H9 (cell line): ENCODE measurements at regions not wholly inside any gene's neighbourhood (a gene's known extent, or its start where the extent isn't known, plus 50 kb on each side); places are given as distances from the start of the nearest gene placed in this dataset.

ENCODE experiments used
- DNase-seq: peaks from one replicate; pipeline ENCODE4 v3.0.0-alpha.2; 2017
- H2AFZ ChIP-seq: one replicate; pipeline ENCODE4 v1.6.1; 2013; ENCODE audit warnings: mild to moderate bottlenecking, low read length, control low read depth, moderate library complexity
- H2AK5ac ChIP-seq: 2 replicates; pipeline ENCODE4 v1.6.1; 2013; ENCODE audit warnings: low read length, control low read depth, mixed read lengths; ENCODE audit not compliant: insufficient read length
- H2BK120ac ChIP-seq: one replicate; pipeline ENCODE4 v1.6.1; 2013; ENCODE audit warnings: low read depth, mild to moderate bottlenecking, low read length, control low read depth, inconsistent platforms; ENCODE audit not compliant: poor library complexity, severe bottlenecking
- H2BK12ac ChIP-seq: 2 replicates; pipeline ENCODE4 v1.6.1; 2013; ENCODE audit warnings: low read length, control low read depth, mixed read lengths, low read depth; ENCODE audit not compliant: insufficient read length
- H2BK15ac ChIP-seq: 2 replicates; pipeline ENCODE4 v1.6.1; 2013; ENCODE audit warnings: low read depth, low read length, control low read depth
- H2BK20ac ChIP-seq: one replicate; pipeline ENCODE4 v1.6.1; 2013; ENCODE audit warnings: low read depth, mild to moderate bottlenecking, low read length, control low read depth, inconsistent platforms; ENCODE audit not compliant: poor library complexity, severe bottlenecking
- H2BK5ac ChIP-seq: 2 replicates; pipeline ENCODE4 v1.6.1; 2013; ENCODE audit warnings: low read length, control low read depth, mixed read lengths; ENCODE audit not compliant: insufficient read length
- H3K14ac ChIP-seq: 2 replicates; pipeline ENCODE4 v1.6.1; 2013; ENCODE audit warnings: low read length, control low read depth; ENCODE audit not compliant: insufficient read depth
- H3K18ac ChIP-seq: 2 replicates; pipeline ENCODE4 v1.6.1; 2013; ENCODE audit warnings: low read depth, mild to moderate bottlenecking, mixed read lengths, low read length, control low read depth; ENCODE audit not compliant: insufficient read length
- H3K23ac ChIP-seq: 2 replicates; pipeline ENCODE4 v1.6.1; 2013; ENCODE audit warnings: low read length, control low read depth, mixed read lengths, low read depth; ENCODE audit not compliant: insufficient read length
- H3K23me2 ChIP-seq: 2 replicates; pipeline ENCODE4 v1.6.1; 2013; ENCODE audit warnings: low read depth, mild to moderate bottlenecking, mixed read lengths, low read length, control low read depth; ENCODE audit not compliant: insufficient read length, poor library complexity, severe bottlenecking
- H3K27ac ChIP-seq: 2 replicates; pipeline ENCODE4 v1.5.1; 2013; ENCODE audit warnings: low read length, control low read depth, mixed read lengths, low read depth; ENCODE audit not compliant: insufficient read length
- H3K27me3 ChIP-seq: 2 replicates; pipeline ENCODE4 v1.6.1; 2013; ENCODE audit warnings: low read length, control low read depth, inconsistent platforms; ENCODE audit not compliant: insufficient read depth
- H3K4ac ChIP-seq: 2 replicates; pipeline ENCODE4 v1.6.1; 2013; ENCODE audit warnings: low read depth, mild to moderate bottlenecking, control low read depth, inconsistent platforms, low read length, moderate library complexity
- H3K4me1 ChIP-seq: 2 replicates; pipeline ENCODE4 v1.6.1; 2013; ENCODE audit warnings: low read length, control low read depth, inconsistent platforms; ENCODE audit not compliant: insufficient read depth
- H3K4me2 ChIP-seq: 2 replicates; pipeline ENCODE4 v1.6.1; 2013; ENCODE audit warnings: low read length, control low read depth, mixed read lengths; ENCODE audit not compliant: insufficient read length, insufficient read depth
- H3K56ac ChIP-seq: 2 replicates; pipeline ENCODE4 v1.6.1; 2013; ENCODE audit warnings: low read depth, mild to moderate bottlenecking, mixed read lengths, low read length, control low read depth; ENCODE audit not compliant: insufficient read length
- H3K79me1 ChIP-seq: 2 replicates; pipeline ENCODE4 v1.6.1; 2013; ENCODE audit warnings: low read depth, mild to moderate bottlenecking, moderate library complexity, low read length, control low read depth, inconsistent platforms; ENCODE audit not compliant: insufficient read depth, poor library complexity, severe bottlenecking
- H3K79me2 ChIP-seq: 2 replicates; pipeline ENCODE4 v1.6.1; 2013; ENCODE audit warnings: low read length, control low read depth, inconsistent platforms; ENCODE audit not compliant: insufficient read depth
- H3K9ac ChIP-seq: 2 replicates; pipeline ENCODE4 v1.6.1; 2013; ENCODE audit warnings: low read length, control low read depth, mixed read lengths; ENCODE audit not compliant: insufficient read length; ENCODE audit errors: extremely low read depth
- H3K9me3 ChIP-seq: one replicate; pipeline ENCODE4 v1.6.1; 2013; ENCODE audit warnings: low read depth, low read length, inconsistent platforms; ENCODE audit not compliant: control insufficient read depth
- H3T11ph ChIP-seq: one replicate; pipeline ENCODE4 v1.6.1; 2013; ENCODE audit warnings: mild to moderate bottlenecking, low read length, control low read depth, inconsistent platforms
- H4K20me1 ChIP-seq: one replicate; pipeline ENCODE4 v1.6.1; 2013; ENCODE audit not compliant: control insufficient read depth, insufficient read length, insufficient read depth
- H4K5ac ChIP-seq: 2 replicates; pipeline ENCODE4 v1.6.1; 2013; ENCODE audit warnings: low read depth, mild to moderate bottlenecking, mixed read lengths, low read length, control low read depth; ENCODE audit not compliant: insufficient read length
- H4K8ac ChIP-seq: replicated peaks from 2 replicates; pipeline ENCODE4 v1.6.1; 2013; ENCODE audit warnings: low read length, control low read depth, mixed read lengths, low read depth; ENCODE audit not compliant: insufficient read length
- H4K91ac ChIP-seq: 2 replicates; pipeline ENCODE4 v1.6.1; 2013; ENCODE audit warnings: low read depth, mild to moderate bottlenecking, moderate library complexity, mixed read lengths, low read length, control low read depth; ENCODE audit not compliant: insufficient read length
- H3K27ac Mint-ChIP-seq, 3 experiments: 2 replicates in 2 of 3; 3 replicates in 1 of 3; pipeline ENCODE4 v1.8.0; 2020 to 2021; ENCODE audit warnings: mixed read lengths in 3 of 3, mild to moderate bottlenecking in 1 of 3, moderate library complexity in 1 of 3
- H3K27me3 Mint-ChIP-seq: 2 replicates; pipeline ENCODE4 v1.8.0; 2021; ENCODE audit warnings: low read depth, mild to moderate bottlenecking, moderate library complexity, mixed read lengths
- H3K36me3 Mint-ChIP-seq, 3 experiments: 2 replicates in 2 of 3; 3 replicates in 1 of 3; pipeline ENCODE4 v1.8.0; 2020 to 2021; ENCODE audit warnings: low read depth in 3 of 3, mixed read lengths in 3 of 3; ENCODE audit not compliant: insufficient read depth in 1 of 3
- H3K4me1 Mint-ChIP-seq, 2 experiments: 2 replicates each; pipeline ENCODE4 v1.8.0; 2020; ENCODE audit warnings: mixed read lengths in 2 of 2
- H3K4me3 Mint-ChIP-seq, 2 experiments: 2 replicates in 1 of 2; 3 replicates in 1 of 2; pipeline ENCODE4 v1.8.0; 2020 to 2021; ENCODE audit warnings: mild to moderate bottlenecking in 2 of 2, mixed read lengths in 2 of 2, moderate library complexity in 1 of 2
- H3K9me3 Mint-ChIP-seq, 2 experiments: 2 replicates in 1 of 2; 3 replicates in 1 of 2; pipeline ENCODE4 v1.8.0; 2020; ENCODE audit warnings: mild to moderate bottlenecking in 2 of 2, mixed read lengths in 2 of 2, moderate library complexity in 1 of 2
- WGBS: extraction: QIAGEN DNeasy Blood & Tissue Kit; methylation state at CpG from one replicate; pipeline ENCODE4 v1.1.7; 2013; ENCODE audit warnings: missing lambda C conversion rate, low lambda C conversion rate, mixed read lengths; ENCODE audit not compliant: insufficient read length; ENCODE audit errors: extremely low coverage; 5-methylcytosine and 5-hydroxymethylcytosine counted together
- TF ChIP-seq, protein P1 (sequence below): fragments of 200-600 bp; sonication (generic); conservative IDR thresholded peaks from 3 replicates; pipeline ENCODE4 v1.8.0; 2021; ENCODE audit warnings: antibody characterized with exemption, mild to moderate bottlenecking

GRCh38 chr5:126366199-126366560, 57.0 kb upstream of the GRAMD2B start:
- Histone ChIP-seq H4K8ac (no peak overlapping the region), H3K18ac (no peak overlapping the region), H4K91ac (no peak overlapping the region), H3K56ac (no peak overlapping the region), H3K79me2 (no peaks in the 10 kb centered on the region), H2BK5ac (no peak overlapping the region), H3K14ac (no peak overlapping the region), H3K27ac (no peak overlapping the region), H3K4ac (no peak overlapping the region), H3K9me3 (no peaks in the 10 kb centered on the region), H2BK15ac (no peak overlapping the region), H2AK5ac (no peak overlapping the region), H3K23ac (no peak overlapping the region), H3K9ac (no peak overlapping the region), H3K27me3 (no peaks in the 10 kb centered on the region), H2BK20ac (no peak overlapping the region), H4K20me1 (no peaks in the 10 kb centered on the region), H3K23me2 (no peaks in the 10 kb centered on the region), H3K79me1 (no peaks in the 10 kb centered on the region), H3T11ph (no peak overlapping the region), H2BK120ac (no peak overlapping the region), H2BK12ac (no peak overlapping the region), H2AFZ (no peak overlapping the region), H4K5ac (no peak overlapping the region), H3K4me2 (no peak overlapping the region), H3K4me1 (peaks cover 12% of the 10 kb centered on the region; the same call in 1 of the 2 replicates)
- H3K27ac Mint-ChIP-seq, result no peak overlapping the region
- TF ChIP-seq, protein P1, sequence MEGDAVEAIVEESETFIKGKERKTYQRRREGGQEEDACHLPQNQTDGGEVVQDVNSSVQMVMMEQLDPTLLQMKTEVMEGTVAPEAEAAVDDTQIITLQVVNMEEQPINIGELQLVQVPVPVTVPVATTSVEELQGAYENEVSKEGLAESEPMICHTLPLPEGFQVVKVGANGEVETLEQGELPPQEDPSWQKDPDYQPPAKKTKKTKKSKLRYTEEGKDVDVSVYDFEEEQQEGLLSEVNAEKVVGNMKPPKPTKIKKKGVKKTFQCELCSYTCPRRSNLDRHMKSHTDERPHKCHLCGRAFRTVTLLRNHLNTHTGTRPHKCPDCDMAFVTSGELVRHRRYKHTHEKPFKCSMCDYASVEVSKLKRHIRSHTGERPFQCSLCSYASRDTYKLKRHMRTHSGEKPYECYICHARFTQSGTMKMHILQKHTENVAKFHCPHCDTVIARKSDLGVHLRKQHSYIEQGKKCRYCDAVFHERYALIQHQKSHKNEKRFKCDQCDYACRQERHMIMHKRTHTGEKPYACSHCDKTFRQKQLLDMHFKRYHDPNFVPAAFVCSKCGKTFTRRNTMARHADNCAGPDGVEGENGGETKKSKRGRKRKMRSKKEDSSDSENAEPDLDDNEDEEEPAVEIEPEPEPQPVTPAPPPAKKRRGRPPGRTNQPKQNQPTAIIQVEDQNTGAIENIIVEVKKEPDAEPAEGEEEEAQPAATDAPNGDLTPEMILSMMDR, result no peak
- no peaks in the 10 kb centered on the region for H3K36me3 Mint-ChIP-seq
- no peak for DNase-seq
- no peak overlapping the region for H3K4me3 Mint-ChIP-seq
- peaks cover 35 to 36% of the 10 kb centered on the region in 2 experiments for H3K4me1 Mint-ChIP-seq
- no peaks in the 10 kb centered on the region for H3K27me3 Mint-ChIP-seq
- H3K9me3 Mint-ChIP-seq, result no peaks in the 10 kb centered on the region
- WGBS, result no CpG with 5 or more reads among the region's 1 CpG
